MM.1S (cell line): ENCODE measurements at regions not wholly inside any gene's neighbourhood (a gene's known extent, or its start where the extent isn't known, plus 50 kb on each side); places are given as distances from the start of the nearest gene placed in this dataset.

Experiments used
- DNase-seq: peaks from one replicate; pipeline ENCODE4 v3.0.0-alpha.2; 2015
- H2AFZ ChIP-seq: fragments of 300-600 bp; sonication (generic); 2 replicates; pipeline ENCODE4 v1.6.0; 2016; ENCODE audit warnings: antibody characterized with exemption, low read length
- H3F3A ChIP-seq: fragments of 300-600 bp; sonication (generic); 2 replicates; pipeline ENCODE4 v1.6.1; 2016; ENCODE audit warnings: mild to moderate bottlenecking, antibody characterized with exemption, low read length, moderate library complexity, mixed read lengths; ENCODE audit not compliant: insufficient read depth
- H3K27ac ChIP-seq: fragments of 300-600 bp; sonication (generic); 2 replicates; pipeline ENCODE4 v1.5.1; 2016; ENCODE audit warnings: mild to moderate bottlenecking, low read length
- H3K27me3 ChIP-seq: fragments of 300-600 bp; sonication (generic); replicated peaks from 2 replicates; pipeline ENCODE4 v1.6.0; 2016; ENCODE audit warnings: low read length; ENCODE audit not compliant: insufficient read depth
- H3K36me3 ChIP-seq: fragments of 300-600 bp; sonication (generic); replicated peaks from 2 replicates; pipeline ENCODE4 v1.6.1; 2016; ENCODE audit warnings: mild to moderate bottlenecking, low read length, mixed read lengths; ENCODE audit not compliant: insufficient read depth
- H3K4me1 ChIP-seq: fragments of 300-600 bp; sonication (generic); 2 replicates; pipeline ENCODE4 v1.6.1; 2016; ENCODE audit warnings: low read length, mixed read lengths
- H3K4me2 ChIP-seq: fragments of 300-600 bp; sonication (generic); 2 replicates; pipeline ENCODE4 v1.6.0; 2016; ENCODE audit warnings: low read depth, low read length
- H3K4me3 ChIP-seq: fragments of 300-600 bp; sonication (generic); 2 replicates; pipeline ENCODE4 v1.5.1; 2016; ENCODE audit warnings: low read length, mixed read lengths
- H3K79me2 ChIP-seq: fragments of 300-600 bp; sonication (generic); 2 replicates; pipeline ENCODE4 v1.6.1; 2016; ENCODE audit warnings: mixed run types, low read length, mixed read lengths
- H3K9ac ChIP-seq: fragments of 300-600 bp; sonication (generic); 2 replicates; pipeline ENCODE4 v1.6.1; 2016; ENCODE audit warnings: low read length, mixed read lengths
- H3K9me2 ChIP-seq: fragments of 300-600 bp; sonication (generic); replicated peaks from 2 replicates; pipeline ENCODE4 v1.6.1; 2016; ENCODE audit warnings: mild to moderate bottlenecking, low read length, mixed read lengths; ENCODE audit not compliant: insufficient read depth
- H3K9me3 ChIP-seq: fragments of 300-600 bp; sonication (generic); replicated peaks from 2 replicates; pipeline ENCODE4 v1.6.1; 2016; ENCODE audit warnings: mild to moderate bottlenecking, low read length, mixed read lengths; ENCODE audit not compliant: insufficient read depth
- H4K20me1 ChIP-seq: fragments of 300-600 bp; sonication (generic); 2 replicates; pipeline ENCODE4 v1.6.1; 2016; ENCODE audit warnings: mild to moderate bottlenecking, low read length, moderate library complexity, mixed read lengths; ENCODE audit not compliant: insufficient read depth
- CTCF ChIP-seq: fragments of 300-600 bp; sonication (generic); IDR thresholded peaks from 2 replicates; pipeline ENCODE4 v1.5.1; 2016; ENCODE audit warnings: antibody characterized with exemption, low read length, mixed read lengths
- EZH2 ChIP-seq: fragments of 300-600 bp; sonication (generic); optimal IDR thresholded peaks from 2 replicates; pipeline ENCODE3; 2017; ENCODE audit warnings: low read depth, mild to moderate bottlenecking, antibody characterized with exemption, low read length, mixed read lengths
- EZH2phosphoT487 ChIP-seq: fragments of 300-600 bp; sonication (generic); IDR thresholded peaks from 2 replicates; pipeline ENCODE4 v1.6.1; 2018; ENCODE audit warnings: antibody characterized with exemption, low read length

DNA sequence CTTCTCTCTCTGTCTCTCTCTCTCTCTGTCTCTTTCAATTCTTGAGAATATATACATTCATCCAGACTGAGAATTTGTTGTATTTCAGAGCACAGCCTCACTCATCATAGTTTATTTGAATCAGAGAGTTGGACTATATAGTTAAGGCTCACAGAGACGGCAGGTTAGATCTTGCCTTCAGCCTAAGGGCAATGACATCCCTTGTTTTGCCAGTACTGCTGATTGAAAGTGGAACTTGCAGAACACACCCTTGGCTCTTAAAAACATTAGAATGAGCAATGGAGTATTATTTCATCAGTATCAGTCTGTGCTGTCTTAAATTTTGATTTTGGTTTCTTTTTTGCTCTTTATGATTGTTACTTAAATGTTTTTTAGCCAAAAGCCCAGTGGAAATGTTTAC lies 62.0 kb upstream of the DSG1 start:
- no peaks in the 10 kb centered on the region for H3F3A ChIP-seq
- H2AFZ ChIP-seq, result no peak overlapping the region
- H3K9ac ChIP-seq, result no peak overlapping the region
- no peaks in the 10 kb centered on the region for H3K9me3 ChIP-seq
- no peak overlapping the region for H3K4me3 ChIP-seq
- no peak for DNase-seq
- no peak overlapping the region for H3K4me2 ChIP-seq
- H4K20me1 ChIP-seq, result no peaks in the 10 kb centered on the region
- H3K27ac ChIP-seq, result no peak overlapping the region
- H3K79me2 ChIP-seq, result no peaks in the 10 kb centered on the region
- no peaks in the 10 kb centered on the region for H3K27me3 ChIP-seq
- H3K36me3 ChIP-seq, result no peaks in the 10 kb centered on the region
- no peaks in the 10 kb centered on the region for H3K4me1 ChIP-seq
- no peaks in the 10 kb centered on the region for H3K9me2 ChIP-seq
- TF ChIP-seq EZH2phosphoT487, result no peak
- no peak for TF ChIP-seq EZH2
- no peak for TF ChIP-seq CTCF

DNA sequence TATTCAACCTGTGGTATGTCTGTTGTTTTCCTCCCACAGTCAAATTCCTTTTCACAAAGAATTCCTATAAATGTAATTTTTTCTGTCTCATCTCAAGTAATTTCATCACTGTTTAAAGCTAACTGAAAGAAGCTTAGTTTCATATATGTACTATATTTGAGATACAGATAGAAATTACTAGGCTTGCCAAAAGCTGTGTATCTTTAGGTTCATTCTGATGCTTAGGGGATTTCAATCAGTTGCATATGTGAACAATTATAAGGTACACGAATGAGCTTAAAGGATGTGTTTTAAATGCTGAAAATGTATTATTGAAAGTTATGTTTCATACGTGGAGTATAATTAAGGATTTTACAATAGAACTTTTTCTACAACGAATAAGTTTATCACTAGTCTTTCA lies 59.2 kb upstream of the DSG1 start:
- Histone ChIP-seq H3K27ac (no peak overlapping the region), H3K4me3 (no peak overlapping the region), H3K36me3 (no peaks in the 10 kb centered on the region), H3F3A (no peaks in the 10 kb centered on the region), H3K4me2 (no peak overlapping the region), H3K9me2 (no peaks in the 10 kb centered on the region), H3K4me1 (no peaks in the 10 kb centered on the region), H3K27me3 (no peaks in the 10 kb centered on the region), H2AFZ (no peak overlapping the region), H3K79me2 (no peaks in the 10 kb centered on the region), H3K9ac (no peak overlapping the region), H3K9me3 (no peaks in the 10 kb centered on the region), H4K20me1 (no peaks in the 10 kb centered on the region)
- TF ChIP-seq CTCF (no peak), EZH2phosphoT487 (no peak), EZH2 (no peak)
- DNase-seq, result no peak

DNA sequence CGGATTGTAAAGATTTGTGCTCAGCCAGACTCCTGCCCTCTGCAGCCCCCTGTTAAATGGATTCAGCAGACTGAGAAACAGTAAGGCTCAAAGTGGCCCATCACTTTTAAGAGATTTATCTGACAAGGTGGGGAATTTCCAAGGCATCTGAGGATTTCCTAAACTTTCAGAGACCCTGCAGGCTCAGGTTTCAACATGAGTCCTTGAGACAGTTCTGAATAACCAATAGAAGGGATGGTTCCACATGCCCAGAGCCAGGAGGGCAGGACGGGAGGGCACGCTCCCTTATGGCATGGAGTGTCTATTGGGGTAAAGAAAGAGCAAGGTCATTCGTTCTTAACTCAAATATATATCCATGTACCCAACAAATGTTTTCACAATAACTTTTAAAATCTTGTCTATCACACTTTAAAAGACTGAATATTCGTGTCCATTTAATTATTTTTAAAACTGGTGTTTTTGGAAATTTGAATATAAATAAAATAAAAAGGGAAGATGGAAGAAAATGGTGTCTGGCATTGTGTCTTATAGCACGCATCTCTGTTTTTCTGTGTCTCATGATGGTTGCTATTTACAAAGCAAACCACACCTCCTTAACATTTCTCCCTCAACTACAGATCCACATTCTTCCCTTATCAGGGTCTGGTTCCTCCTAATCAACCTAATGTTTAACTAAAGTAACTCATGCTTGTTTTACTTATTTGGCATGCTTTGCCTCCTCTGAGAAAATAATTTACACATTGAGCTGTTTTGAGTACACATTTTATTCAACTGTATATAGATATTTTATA lies 56.0 kb upstream of the DSG1 start:
- no peaks in the 10 kb centered on the region for H3F3A ChIP-seq
- no peak overlapping the region for H3K27ac ChIP-seq
- no peak overlapping the region for H3K4me3 ChIP-seq
- H2AFZ ChIP-seq, result no peak overlapping the region
- H3K9me2 ChIP-seq, result no peaks in the 10 kb centered on the region
- H3K79me2 ChIP-seq, result no peaks in the 10 kb centered on the region
- no peaks in the 10 kb centered on the region for H3K4me1 ChIP-seq
- no peaks in the 10 kb centered on the region for H3K9me3 ChIP-seq
- TF ChIP-seq CTCF (no peak), EZH2 (no peak), EZH2phosphoT487 (no peak)
- no peak overlapping the region for H3K9ac ChIP-seq
- DNase-seq, result no peak
- no peaks in the 10 kb centered on the region for H3K36me3 ChIP-seq
- no peaks in the 10 kb centered on the region for H3K27me3 ChIP-seq
- H4K20me1 ChIP-seq, result no peaks in the 10 kb centered on the region
- no peak overlapping the region for H3K4me2 ChIP-seq
